ENCODE measurements at regions not wholly inside any gene's neighbourhood (a gene's known extent, or its start where the extent isn't known, plus 50 kb on each side); places are given as distances from the start of the nearest gene placed in this dataset.

DNA sequence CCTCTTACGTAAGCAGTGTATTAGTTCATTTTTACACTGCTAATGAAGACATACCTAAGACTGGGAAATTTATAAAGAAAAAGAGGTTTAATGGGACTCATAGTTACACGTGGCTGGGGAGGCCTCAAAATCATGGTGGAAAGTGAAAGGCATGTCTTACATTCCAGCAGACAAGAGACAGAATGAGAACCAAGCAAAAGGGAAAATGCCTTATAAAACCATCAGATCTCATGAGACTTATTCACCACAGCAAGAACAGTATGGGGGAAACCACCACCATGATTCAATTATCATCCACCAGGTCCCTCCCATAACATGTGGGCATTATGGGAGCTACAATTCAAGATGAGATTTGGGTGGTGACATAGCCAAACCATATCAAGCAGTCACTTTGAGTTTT is 126.3 kb upstream of the CXCL12 start:
- Mint-ChIP-seq H3K27me3 (ENCODE audit: low read depth) (no peaks in the 10 kb centered on the region), H3K4me3 (no peak overlapping the region), H3K36me3 (no peaks in the 10 kb centered on the region), H3K9me3 (no peaks in the 10 kb centered on the region), H3K4me1 (no peaks in the 10 kb centered on the region), H3K27ac (no peak overlapping the region)
- no peak for ATAC-seq
- no peak for TF ChIP-seq ZNF671 (CRISPR knock-in tag; IDR thresholded peaks at IDR 0.05)
- TF ChIP-seq CBFB (CRISPR knock-in tag; IDR thresholded peaks at IDR 0.05; ENCODE audit: low read depth) = no peak
- TF ChIP-seq, protein P1, sequence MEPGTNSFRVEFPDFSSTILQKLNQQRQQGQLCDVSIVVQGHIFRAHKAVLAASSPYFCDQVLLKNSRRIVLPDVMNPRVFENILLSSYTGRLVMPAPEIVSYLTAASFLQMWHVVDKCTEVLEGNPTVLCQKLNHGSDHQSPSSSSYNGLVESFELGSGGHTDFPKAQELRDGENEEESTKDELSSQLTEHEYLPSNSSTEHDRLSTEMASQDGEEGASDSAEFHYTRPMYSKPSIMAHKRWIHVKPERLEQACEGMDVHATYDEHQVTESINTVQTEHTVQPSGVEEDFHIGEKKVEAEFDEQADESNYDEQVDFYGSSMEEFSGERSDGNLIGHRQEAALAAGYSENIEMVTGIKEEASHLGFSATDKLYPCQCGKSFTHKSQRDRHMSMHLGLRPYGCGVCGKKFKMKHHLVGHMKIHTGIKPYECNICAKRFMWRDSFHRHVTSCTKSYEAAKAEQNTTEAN (CRISPR knock-in tag; IDR thresholded peaks at IDR 0.05) = no peak
- TF ChIP-seq, protein P2, sequence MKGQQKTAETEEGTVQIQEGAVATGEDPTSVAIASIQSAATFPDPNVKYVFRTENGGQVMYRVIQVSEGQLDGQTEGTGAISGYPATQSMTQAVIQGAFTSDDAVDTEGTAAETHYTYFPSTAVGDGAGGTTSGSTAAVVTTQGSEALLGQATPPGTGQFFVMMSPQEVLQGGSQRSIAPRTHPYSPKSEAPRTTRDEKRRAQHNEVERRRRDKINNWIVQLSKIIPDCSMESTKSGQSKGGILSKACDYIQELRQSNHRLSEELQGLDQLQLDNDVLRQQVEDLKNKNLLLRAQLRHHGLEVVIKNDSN (CRISPR knock-in tag; IDR thresholded peaks at IDR 0.05) = no peak
- TF ChIP-seq TP53 (CRISPR knock-in tag; IDR thresholded peaks at IDR 0.05) = no peak
- no peak for TF ChIP-seq ZNF263 (CRISPR knock-in tag; IDR thresholded peaks at IDR 0.05; ENCODE audit: low read depth)
- TF ChIP-seq RORB (CRISPR knock-in tag; IDR thresholded peaks at IDR 0.05) = no peak
- TF ChIP-seq, protein P3, sequence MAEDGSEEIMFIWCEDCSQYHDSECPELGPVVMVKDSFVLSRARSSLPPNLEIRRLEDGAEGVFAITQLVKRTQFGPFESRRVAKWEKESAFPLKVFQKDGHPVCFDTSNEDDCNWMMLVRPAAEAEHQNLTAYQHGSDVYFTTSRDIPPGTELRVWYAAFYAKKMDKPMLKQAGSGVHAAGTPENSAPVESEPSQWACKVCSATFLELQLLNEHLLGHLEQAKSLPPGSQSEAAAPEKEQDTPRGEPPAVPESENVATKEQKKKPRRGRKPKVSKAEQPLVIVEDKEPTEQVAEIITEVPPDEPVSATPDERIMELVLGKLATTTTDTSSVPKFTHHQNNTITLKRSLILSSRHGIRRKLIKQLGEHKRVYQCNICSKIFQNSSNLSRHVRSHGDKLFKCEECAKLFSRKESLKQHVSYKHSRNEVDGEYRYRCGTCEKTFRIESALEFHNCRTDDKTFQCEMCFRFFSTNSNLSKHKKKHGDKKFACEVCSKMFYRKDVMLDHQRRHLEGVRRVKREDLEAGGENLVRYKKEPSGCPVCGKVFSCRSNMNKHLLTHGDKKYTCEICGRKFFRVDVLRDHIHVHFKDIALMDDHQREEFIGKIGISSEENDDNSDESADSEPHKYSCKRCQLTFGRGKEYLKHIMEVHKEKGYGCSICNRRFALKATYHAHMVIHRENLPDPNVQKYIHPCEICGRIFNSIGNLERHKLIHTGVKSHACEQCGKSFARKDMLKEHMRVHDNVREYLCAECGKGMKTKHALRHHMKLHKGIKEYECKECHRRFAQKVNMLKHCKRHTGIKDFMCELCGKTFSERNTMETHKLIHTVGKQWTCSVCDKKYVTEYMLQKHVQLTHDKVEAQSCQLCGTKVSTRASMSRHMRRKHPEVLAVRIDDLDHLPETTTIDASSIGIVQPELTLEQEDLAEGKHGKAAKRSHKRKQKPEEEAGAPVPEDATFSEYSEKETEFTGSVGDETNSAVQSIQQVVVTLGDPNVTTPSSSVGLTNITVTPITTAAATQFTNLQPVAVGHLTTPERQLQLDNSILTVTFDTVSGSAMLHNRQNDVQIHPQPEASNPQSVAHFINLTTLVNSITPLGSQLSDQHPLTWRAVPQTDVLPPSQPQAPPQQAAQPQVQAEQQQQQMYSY (CRISPR knock-in tag; IDR thresholded peaks at IDR 0.05) = no peak
- TF ChIP-seq EMX1 (CRISPR knock-in tag; IDR thresholded peaks at IDR 0.05) = no peak
- TF ChIP-seq CREM (CRISPR knock-in tag; IDR thresholded peaks at IDR 0.05) = no peak
- no peak for TF ChIP-seq NR2C2 (CRISPR knock-in tag; IDR thresholded peaks at IDR 0.05)
- no peak for TF ChIP-seq ATF1 (CRISPR knock-in tag; IDR thresholded peaks at IDR 0.05)
- TF ChIP-seq ZNF423 (CRISPR knock-in tag; IDR thresholded peaks at IDR 0.05) = no peak
- TF ChIP-seq, protein P4, sequence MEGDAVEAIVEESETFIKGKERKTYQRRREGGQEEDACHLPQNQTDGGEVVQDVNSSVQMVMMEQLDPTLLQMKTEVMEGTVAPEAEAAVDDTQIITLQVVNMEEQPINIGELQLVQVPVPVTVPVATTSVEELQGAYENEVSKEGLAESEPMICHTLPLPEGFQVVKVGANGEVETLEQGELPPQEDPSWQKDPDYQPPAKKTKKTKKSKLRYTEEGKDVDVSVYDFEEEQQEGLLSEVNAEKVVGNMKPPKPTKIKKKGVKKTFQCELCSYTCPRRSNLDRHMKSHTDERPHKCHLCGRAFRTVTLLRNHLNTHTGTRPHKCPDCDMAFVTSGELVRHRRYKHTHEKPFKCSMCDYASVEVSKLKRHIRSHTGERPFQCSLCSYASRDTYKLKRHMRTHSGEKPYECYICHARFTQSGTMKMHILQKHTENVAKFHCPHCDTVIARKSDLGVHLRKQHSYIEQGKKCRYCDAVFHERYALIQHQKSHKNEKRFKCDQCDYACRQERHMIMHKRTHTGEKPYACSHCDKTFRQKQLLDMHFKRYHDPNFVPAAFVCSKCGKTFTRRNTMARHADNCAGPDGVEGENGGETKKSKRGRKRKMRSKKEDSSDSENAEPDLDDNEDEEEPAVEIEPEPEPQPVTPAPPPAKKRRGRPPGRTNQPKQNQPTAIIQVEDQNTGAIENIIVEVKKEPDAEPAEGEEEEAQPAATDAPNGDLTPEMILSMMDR (IDR thresholded peaks at IDR 0.05) = no peak
- TF ChIP-seq GABPB1 (CRISPR knock-in tag; IDR thresholded peaks at IDR 0.05) = no peak
- no peak for TF ChIP-seq FOXK1 (CRISPR knock-in tag; IDR thresholded peaks at IDR 0.05)
- TF ChIP-seq, protein P5, sequence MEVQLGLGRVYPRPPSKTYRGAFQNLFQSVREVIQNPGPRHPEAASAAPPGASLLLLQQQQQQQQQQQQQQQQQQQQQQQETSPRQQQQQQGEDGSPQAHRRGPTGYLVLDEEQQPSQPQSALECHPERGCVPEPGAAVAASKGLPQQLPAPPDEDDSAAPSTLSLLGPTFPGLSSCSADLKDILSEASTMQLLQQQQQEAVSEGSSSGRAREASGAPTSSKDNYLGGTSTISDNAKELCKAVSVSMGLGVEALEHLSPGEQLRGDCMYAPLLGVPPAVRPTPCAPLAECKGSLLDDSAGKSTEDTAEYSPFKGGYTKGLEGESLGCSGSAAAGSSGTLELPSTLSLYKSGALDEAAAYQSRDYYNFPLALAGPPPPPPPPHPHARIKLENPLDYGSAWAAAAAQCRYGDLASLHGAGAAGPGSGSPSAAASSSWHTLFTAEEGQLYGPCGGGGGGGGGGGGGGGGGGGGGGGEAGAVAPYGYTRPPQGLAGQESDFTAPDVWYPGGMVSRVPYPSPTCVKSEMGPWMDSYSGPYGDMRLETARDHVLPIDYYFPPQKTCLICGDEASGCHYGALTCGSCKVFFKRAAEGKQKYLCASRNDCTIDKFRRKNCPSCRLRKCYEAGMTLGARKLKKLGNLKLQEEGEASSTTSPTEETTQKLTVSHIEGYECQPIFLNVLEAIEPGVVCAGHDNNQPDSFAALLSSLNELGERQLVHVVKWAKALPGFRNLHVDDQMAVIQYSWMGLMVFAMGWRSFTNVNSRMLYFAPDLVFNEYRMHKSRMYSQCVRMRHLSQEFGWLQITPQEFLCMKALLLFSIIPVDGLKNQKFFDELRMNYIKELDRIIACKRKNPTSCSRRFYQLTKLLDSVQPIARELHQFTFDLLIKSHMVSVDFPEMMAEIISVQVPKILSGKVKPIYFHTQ (CRISPR knock-in tag; IDR thresholded peaks at IDR 0.05) = no peak
- TF ChIP-seq, protein P6, sequence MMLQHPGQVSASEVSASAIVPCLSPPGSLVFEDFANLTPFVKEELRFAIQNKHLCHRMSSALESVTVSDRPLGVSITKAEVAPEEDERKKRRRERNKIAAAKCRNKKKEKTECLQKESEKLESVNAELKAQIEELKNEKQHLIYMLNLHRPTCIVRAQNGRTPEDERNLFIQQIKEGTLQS (CRISPR knock-in tag; conservative IDR thresholded peaks at IDR 0.05) = no peak
- DNase-seq (ENCODE audit: low spot score) = no peak
- ChIA-PET POLR2A (no interaction called here), CTCF (no interaction called here)
